HG03159 (cell line): ENCODE measurements at regions not wholly inside any gene's neighbourhood (a gene's known extent, or its start where the extent isn't known, plus 50 kb on each side); places are given as distances from the start of the nearest gene placed in this dataset.
A peak's percentile ranks its signal among the peaks of the same experiment; 100 is the strongest.
"Not testable (repeated sequence)": the region's sequence is repeated elsewhere in the genome, so short reads cannot be mapped to it uniquely, and the experiment has no call there.

Experiments used
- ATAC-seq: cut with Tn5 transposase; IDR thresholded peaks from one replicate; pipeline ENCODE4 v1.9.1; 2021; ENCODE audit warnings: mild to moderate bottlenecking, moderate library complexity; ENCODE audit not compliant: unreplicated experiment

- not testable (repeated sequence) for ATAC-seq
Observed at GRCh38 chr4:82301390-82301789, 72.4 kb downstream of the HNRNPD start.

- peak; percentile 100 for ATAC-seq
Observed at GRCh38 chr4:82293304-82293703, 80.5 kb downstream of the HNRNPD start.

GRCh38 chr4:82287720-82288119, 86.1 kb downstream of the HNRNPD start:
- no peak for ATAC-seq

GRCh38 chr4:82284858-82285805, 88.7 kb downstream of the HNRNPD start:
- peak; percentile 100 for ATAC-seq

GRCh38 chr4:82284475-82284857, 89.3 kb downstream of the HNRNPD start:
- ATAC-seq = no peak

- no peak for ATAC-seq
Observed at GRCh38 chr4:82282875-82283274, 90.9 kb downstream of the HNRNPD start.

- not testable (repeated sequence) for ATAC-seq
Observed at GRCh38 chr4:82279550-82279949, 94.2 kb downstream of the HNRNPD start.

GRCh38 chr4:82276332-82276640, 97.5 kb downstream of the HNRNPD start:
- ATAC-seq = no peak

- no peak for ATAC-seq
Observed at GRCh38 chr4:82275431-82276331, 98.1 kb downstream of the HNRNPD start.

- not testable (repeated sequence) for ATAC-seq
Observed at GRCh38 chr4:82274700-82275099, 99.1 kb downstream of the HNRNPD start.

- ATAC-seq = not testable (repeated sequence)
Observed at GRCh38 chr4:82272523-82272922, 101.3 kb downstream of the HNRNPD start.

- ATAC-seq = not testable (repeated sequence)
Observed at GRCh38 chr4:82271915-82272480, 101.8 kb downstream of the HNRNPD start.

GRCh38 chr4:82268826-82269193, 105.0 kb downstream of the HNRNPD start:
- ATAC-seq = no peak

GRCh38 chr4:82268050-82268825, 105.6 kb downstream of the HNRNPD start:
- ATAC-seq = peak; percentile 94

- ATAC-seq = no peak
Observed at GRCh38 chr4:82267506-82267905, 106.3 kb downstream of the HNRNPD start.

GRCh38 chr4:82266345-82266744, 107.4 kb downstream of the HNRNPD start:
- ATAC-seq = no peak

- ATAC-seq = no peak
Observed at GRCh38 chr4:82261084-82261483, 112.7 kb downstream of the HNRNPD start.

- no peak for ATAC-seq
Observed at GRCh38 chr4:82260632-82261031, 113.2 kb downstream of the HNRNPD start.

- no peak for ATAC-seq
Observed at GRCh38 chr4:82256718-82257117, 117.1 kb downstream of the HNRNPD start.

GRCh38 chr4:82255657-82256056, 118.1 kb downstream of the HNRNPD start:
- ATAC-seq = no peak
